Caki2 (cell line): ENCODE measurements at regions not wholly inside any gene's neighbourhood (a gene's known extent, or its start where the extent isn't known, plus 50 kb on each side); places are given as distances from the start of the nearest gene placed in this dataset.

Source experiments
- DNase-seq: peaks from one replicate; pipeline ENCODE4 v3.0.0-alpha.2; 2015; ENCODE audit warnings: low read depth
- in situ Hi-C: cut with HindIII; loops from 2 replicates; pipeline ENCODE4 v1.10.0; 2016; ENCODE audit warnings: low sequenced_read_pairs, low pct_unique_long_range_greater_than_20kb, mixed read lengths

GRCh38 chr21:38134084-38134873 lies 122.5 kb upstream of the KCNJ15 start:
- in situ Hi-C loops: no loop called here
- DNase-seq: no peak

GRCh38 chr21:38136201-38136600 lies 120.6 kb upstream of the KCNJ15 start:
- no peak for DNase-seq
- in situ Hi-C loops: no loop called here

GRCh38 chr21:38139380-38140168 lies 117.2 kb upstream of the KCNJ15 start:
- DNase-seq: peak; percentile 47
- in situ Hi-C loops: no loop called here

- DNase-seq: peak; percentile 74
- in situ Hi-C loops: no loop called here
These were observed 116.4 kb upstream of the KCNJ15 start for GRCh38 chr21:38140207-38140903.

GRCh38 chr21:38142224-38142623 lies 114.6 kb upstream of the KCNJ15 start:
- in situ Hi-C loops: no loop called here
- DNase-seq: no peak

GRCh38 chr21:38144193-38144592 lies 112.6 kb upstream of the KCNJ15 start:
- DNase-seq: no peak
- in situ Hi-C loops: no loop called here

- in situ Hi-C loops: no loop called here
- no peak for DNase-seq
These were observed 111.7 kb upstream of the KCNJ15 start for GRCh38 chr21:38145104-38145503.

- DNase-seq: no peak
- in situ Hi-C loops: no loop called here
These were observed 109.4 kb upstream of the KCNJ15 start for GRCh38 chr21:38147391-38147790.

GRCh38 chr21:38148046-38148445 lies 108.7 kb upstream of the KCNJ15 start:
- DNase-seq: no peak
- in situ Hi-C loops: no loop called here

GRCh38 chr21:38151021-38151645 lies 105.7 kb upstream of the KCNJ15 start:
- in situ Hi-C loops: loop anchor here (25.0 kb wide), 1 partner anchor 211 kb away; no protein-coding TSS in a partner anchor
- no peak for DNase-seq

GRCh38 chr21:38156200-38156599 lies 100.6 kb upstream of the KCNJ15 start:
- DNase-seq: no peak
- in situ Hi-C loops: loop anchor here (25.0 kb wide), 1 partner anchor 206 kb away; no protein-coding TSS in a partner anchor

GRCh38 chr21:38159355-38159754 lies 97.4 kb upstream of the KCNJ15 start:
- in situ Hi-C loops: loop anchor here (25.0 kb wide), 1 partner anchor 203 kb away; no protein-coding TSS in a partner anchor
- peak; percentile 62 for DNase-seq

GRCh38 chr21:38165466-38166172 lies 91.2 kb upstream of the KCNJ15 start:
- in situ Hi-C loops: loop anchor here (25.0 kb wide), 1 partner anchor 197 kb away; no protein-coding TSS in a partner anchor
- no peak for DNase-seq

GRCh38 chr21:38166173-38166535 lies 90.6 kb upstream of the KCNJ15 start:
- in situ Hi-C loops: loop anchor here (25.0 kb wide), 1 partner anchor 196 kb away; no protein-coding TSS in a partner anchor
- DNase-seq: no peak

- in situ Hi-C loops: loop anchor here (25.0 kb wide), 1 partner anchor 195 kb away; no protein-coding TSS in a partner anchor
- DNase-seq: no peak
These were observed 89.4 kb upstream of the KCNJ15 start for GRCh38 chr21:38167345-38167744.

GRCh38 chr21:38170283-38170682 lies 86.5 kb upstream of the KCNJ15 start:
- in situ Hi-C loops: loop anchor here (25.0 kb wide), 1 partner anchor 192 kb away; no protein-coding TSS in a partner anchor
- DNase-seq: peak; percentile 14
